ENCODE measurements at regions not wholly inside any gene's neighbourhood (a gene's known extent, or its start where the extent isn't known, plus 50 kb on each side); places are given as distances from the start of the nearest gene placed in this dataset.

GRCh38 chr1:242854466-242854865 lies 330.0 kb upstream of the PLD5 start:
- Histone ChIP-seq H3K4me1 (no peaks in the 10 kb centered on the region), H3K27ac (no peak overlapping the region), H3K27me3 (no peaks in the 10 kb centered on the region), H3K9me3 (no peaks in the 10 kb centered on the region), H3K36me3 (no peaks in the 10 kb centered on the region), H3K4me3 (no peak overlapping the region)
- no peak for TF ChIP-seq CTCF (IDR thresholded peaks at IDR 0.05)
- DNase-seq (ENCODE audit: low spot score): no peak

GRCh38 chr1:242847390-242847993 lies 323.0 kb upstream of the PLD5 start:
- Histone ChIP-seq H3K27ac (no peak overlapping the region), H3K4me1 (no peaks in the 10 kb centered on the region), H3K9me3 (no peaks in the 10 kb centered on the region), H3K4me3 (no peak overlapping the region), H3K27me3 (no peaks in the 10 kb centered on the region), H3K36me3 (no peaks in the 10 kb centered on the region)
- no peak for DNase-seq (ENCODE audit: low spot score)
- TF ChIP-seq CTCF (IDR thresholded peaks at IDR 0.05): no peak

GRCh38 chr1:242842094-242842493 lies 317.6 kb upstream of the PLD5 start:
- H3K4me1 ChIP-seq: no peaks in the 10 kb centered on the region
- no peak overlapping the region for H3K4me3 ChIP-seq
- H3K27ac ChIP-seq: no peak overlapping the region
- H3K27me3 ChIP-seq: no peaks in the 10 kb centered on the region
- no peak for TF ChIP-seq CTCF (IDR thresholded peaks at IDR 0.05)
- H3K36me3 ChIP-seq: no peaks in the 10 kb centered on the region
- no peak for DNase-seq (ENCODE audit: low spot score)
- no peaks in the 10 kb centered on the region for H3K9me3 ChIP-seq

- no peaks in the 10 kb centered on the region for H3K9me3 ChIP-seq
- no peak overlapping the region for H3K27ac ChIP-seq
- no peaks in the 10 kb centered on the region for H3K36me3 ChIP-seq
- no peak for TF ChIP-seq CTCF (IDR thresholded peaks at IDR 0.05)
- DNase-seq (ENCODE audit: low spot score): no peak
- no peaks in the 10 kb centered on the region for H3K27me3 ChIP-seq
- H3K4me1 ChIP-seq: no peaks in the 10 kb centered on the region
- no peak overlapping the region for H3K4me3 ChIP-seq
Measured at GRCh38 chr1:242839101-242839500, 314.6 kb upstream of the PLD5 start.

- TF ChIP-seq CTCF (IDR thresholded peaks at IDR 0.05): no peak
- Histone ChIP-seq H3K9me3 (no peaks in the 10 kb centered on the region), H3K4me1 (no peaks in the 10 kb centered on the region), H3K27ac (no peak overlapping the region), H3K36me3 (no peaks in the 10 kb centered on the region), H3K4me3 (no peak overlapping the region), H3K27me3 (no peaks in the 10 kb centered on the region)
- no peak for DNase-seq (ENCODE audit: low spot score)
Measured at GRCh38 chr1:242836423-242836822, 311.9 kb upstream of the PLD5 start.

- no peak for TF ChIP-seq CTCF (IDR thresholded peaks at IDR 0.05)
- H3K4me1 ChIP-seq: no peaks in the 10 kb centered on the region
- H3K27ac ChIP-seq: no peak overlapping the region
- H3K36me3 ChIP-seq: no peaks in the 10 kb centered on the region
- no peak overlapping the region for H3K4me3 ChIP-seq
- no peaks in the 10 kb centered on the region for H3K27me3 ChIP-seq
- no peak for DNase-seq (ENCODE audit: low spot score)
- H3K9me3 ChIP-seq: no peaks in the 10 kb centered on the region
Measured at GRCh38 chr1:242828828-242829227, 304.3 kb upstream of the PLD5 start.
